SK-N-DZ (cell line): ENCODE measurements at regions not wholly inside any gene's neighbourhood (a gene's known extent, or its start where the extent isn't known, plus 50 kb on each side); places are given as distances from the start of the nearest gene placed in this dataset.
"Not testable (repeated sequence)": the region's sequence is repeated elsewhere in the genome, so short reads cannot be mapped to it uniquely, and the experiment has no call there.

Source experiments
- DNase-seq: peaks from one replicate; pipeline ENCODE4 v3.0.0-alpha.2; 2015; ENCODE audit warnings: low spot score
- small RNA-seq, 2 experiments: library from RNA; depleted of rRNA; stranded (forward); fragments of <200 nt; gene quantifications; one replicate each; pipeline ENCODE3, GENCODE V24; 2014

DNA sequence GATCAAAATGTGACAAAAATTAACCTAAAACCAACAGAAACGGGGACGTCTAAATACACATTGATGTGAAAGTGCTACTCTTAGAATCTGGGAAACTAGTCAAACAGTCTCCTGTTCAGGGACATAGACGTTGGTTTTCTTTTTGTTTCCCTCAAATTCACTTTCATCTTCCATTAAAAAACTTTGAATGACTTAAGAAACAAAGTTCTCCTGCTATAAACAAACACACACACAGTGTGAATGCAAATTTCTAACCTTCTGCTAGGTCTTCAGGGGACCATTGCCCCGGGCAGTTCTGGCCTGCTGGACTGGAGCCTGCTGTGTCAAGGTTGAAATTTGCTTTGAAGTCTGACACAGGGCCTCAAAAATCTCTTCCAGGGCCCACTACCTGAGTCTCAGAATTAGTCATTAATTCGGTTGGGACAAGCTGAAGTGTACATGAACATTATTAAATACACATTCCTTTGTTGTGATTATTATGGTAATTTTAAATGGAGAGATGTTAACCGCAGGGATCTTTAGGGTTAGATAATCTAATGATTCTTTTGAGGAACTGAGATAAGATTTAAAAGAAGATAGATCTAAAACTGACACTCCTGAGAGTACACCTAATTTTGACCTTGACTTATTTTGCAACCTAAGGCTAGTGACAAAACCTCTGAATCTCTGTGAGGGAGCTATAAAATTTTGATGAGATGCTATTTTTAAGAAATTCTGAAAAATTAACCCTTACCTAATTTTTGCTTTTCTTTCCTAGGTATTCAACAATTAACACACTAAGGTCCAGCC, 1260.4 kb downstream of the ROBO1 start:
- no peak for DNase-seq

DNA sequence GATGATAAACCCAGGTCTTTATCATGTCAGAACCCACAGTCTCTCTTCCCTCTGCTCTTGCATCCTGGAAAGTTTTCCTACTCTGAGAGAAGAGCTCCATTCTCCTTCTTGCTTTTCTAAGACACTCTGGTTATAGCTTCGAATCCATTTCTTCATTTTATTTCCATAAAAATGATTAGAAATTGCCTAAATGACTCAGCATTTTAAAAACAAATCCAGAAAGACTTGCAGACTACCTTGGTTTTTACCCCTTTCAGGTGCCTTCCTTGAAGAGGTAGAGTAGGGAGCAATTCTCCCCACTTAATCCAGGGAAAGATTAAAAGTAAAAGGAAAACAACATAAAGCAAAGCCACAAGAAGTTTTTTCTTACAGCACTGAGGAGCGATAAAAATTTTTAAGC, 1256.0 kb downstream of the ROBO1 start:
- no peak for DNase-seq

DNA sequence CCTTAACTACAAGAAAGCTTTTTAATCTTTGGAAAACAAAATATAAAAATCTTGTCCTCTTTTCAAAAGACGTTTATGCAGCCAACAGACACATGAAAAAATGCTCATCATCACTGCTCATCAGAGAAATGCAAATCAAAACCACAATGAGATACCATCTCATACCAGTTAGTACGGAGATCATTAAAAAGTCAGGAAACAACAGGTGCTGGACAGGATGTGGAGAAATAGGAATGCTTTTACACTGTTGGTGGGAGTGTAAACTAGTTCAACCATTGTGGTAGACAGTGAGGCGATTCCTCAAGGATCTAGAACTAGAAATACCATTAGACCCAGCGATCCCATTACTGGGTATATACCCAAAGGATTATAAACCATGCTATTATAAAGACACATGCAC, 1255.0 kb downstream of the ROBO1 start:
- DNase-seq = not testable (repeated sequence)

DNA sequence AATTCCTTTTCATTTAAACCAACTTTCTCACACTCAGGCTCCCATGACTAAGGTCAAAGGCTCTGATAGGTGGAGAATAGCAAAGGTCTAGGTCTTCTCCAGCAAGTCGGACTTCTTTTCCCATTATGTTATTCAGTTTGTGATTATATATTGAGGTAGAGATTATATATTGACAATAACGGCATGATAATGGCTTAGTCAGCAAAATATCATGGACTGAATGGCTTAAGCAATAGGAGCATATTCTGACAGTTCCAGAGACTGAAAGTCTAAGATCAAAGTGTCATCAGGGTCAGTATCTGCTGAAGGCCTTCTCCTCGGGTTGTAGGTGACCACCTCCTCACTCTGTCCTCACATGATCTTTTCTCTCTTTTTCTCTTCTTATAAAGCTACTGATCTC, 1251.4 kb downstream of the ROBO1 start:
- no peak for DNase-seq

DNA sequence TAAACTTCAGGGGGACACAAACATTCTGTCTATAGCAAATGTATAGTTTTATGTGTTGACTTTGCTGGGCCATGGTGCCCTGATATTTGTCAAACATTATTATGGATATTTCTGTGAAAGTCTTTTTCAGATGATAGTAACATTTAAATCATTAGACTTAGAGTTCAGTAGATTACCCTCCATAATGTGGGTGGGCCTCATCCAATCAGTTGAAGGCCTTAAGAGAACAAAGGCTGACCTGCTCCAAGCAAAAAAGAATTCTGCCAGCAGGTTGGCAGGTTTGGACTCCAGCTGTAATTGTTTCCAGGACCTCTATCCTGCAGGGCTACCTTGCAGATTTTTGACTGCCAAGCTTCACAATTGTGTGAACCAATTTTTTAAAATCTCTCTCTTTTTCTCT, 1250.9 kb downstream of the ROBO1 start:
- no peak for DNase-seq

DNA sequence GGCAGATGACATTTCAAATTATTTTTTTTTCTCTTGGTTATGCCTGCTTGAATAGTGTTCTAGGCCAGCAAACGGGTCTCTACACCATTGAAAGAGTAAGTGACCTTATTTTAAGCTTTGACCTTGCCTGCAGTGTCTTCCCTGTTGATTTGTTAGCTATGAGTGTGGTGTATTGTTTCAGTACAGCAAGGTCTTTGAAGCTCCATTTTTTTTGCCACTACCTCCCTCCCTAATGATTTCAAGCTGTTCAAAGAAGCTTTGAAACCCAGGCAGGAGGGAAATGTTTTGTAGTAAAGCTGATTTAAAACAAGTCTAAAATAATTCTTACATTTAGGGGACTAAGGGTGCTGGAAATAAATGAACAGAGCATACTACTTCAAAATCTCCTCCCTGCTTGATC, 1249.8 kb downstream of the ROBO1 start:
- DNase-seq = no peak

DNA sequence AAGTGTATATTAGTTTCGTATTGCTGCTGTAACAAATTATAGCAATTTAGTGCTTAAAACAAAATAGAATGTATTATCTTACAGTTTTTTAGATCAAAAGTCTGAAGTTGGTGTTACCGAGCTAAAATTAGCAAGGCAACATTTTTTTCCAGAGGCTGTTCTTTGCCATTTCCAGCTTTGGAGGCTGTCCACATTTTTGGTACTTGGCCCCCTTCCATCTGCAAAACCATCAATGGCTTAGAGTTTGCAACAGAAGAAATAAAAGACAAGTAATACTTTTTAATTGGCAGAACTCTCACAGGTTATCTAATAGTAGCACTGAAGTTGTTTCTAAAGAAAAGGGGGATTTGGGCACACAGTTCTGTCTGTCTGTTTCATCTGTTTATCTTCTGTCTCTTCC, 1248.5 kb downstream of the ROBO1 start:
- no peak for DNase-seq

DNA sequence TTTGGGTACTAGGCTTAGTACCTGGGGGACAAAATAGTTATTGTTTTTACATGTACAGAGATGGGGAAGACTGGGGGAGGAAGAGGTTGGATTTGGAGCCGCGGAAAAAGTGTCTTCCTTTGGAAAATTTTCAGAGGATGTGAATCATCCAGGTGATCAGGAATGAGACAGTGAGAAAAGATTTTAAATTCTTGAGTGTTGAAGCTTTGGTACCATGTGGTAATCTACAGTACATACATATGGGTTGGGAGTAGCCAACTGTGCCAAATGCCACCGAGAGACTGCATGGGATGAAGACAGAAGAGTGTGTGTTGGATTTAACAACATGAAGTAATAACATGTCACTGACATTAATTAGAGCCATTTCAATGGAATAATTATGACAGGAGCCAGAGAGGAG, 1238.2 kb downstream of the ROBO1 start:
- no peak for DNase-seq

DNA sequence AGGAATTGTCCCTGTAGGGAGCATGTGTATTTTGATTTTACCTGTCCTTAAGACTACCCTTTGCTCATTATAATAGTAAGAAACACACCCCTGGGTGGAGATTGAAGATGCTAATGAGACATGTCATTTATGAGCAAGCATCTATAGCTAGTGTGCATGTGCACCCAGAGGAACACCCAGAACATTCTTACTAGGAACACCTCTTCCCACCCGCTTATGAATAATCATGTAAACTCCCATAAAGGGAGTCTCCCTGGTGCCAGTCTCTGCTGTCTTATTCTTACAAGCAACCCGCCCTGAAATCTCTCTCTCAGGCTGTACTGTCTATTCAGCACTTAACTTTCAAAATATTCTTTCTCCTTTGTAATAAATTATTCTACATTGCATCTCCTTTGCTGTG, 1227.3 kb downstream of the ROBO1 start:
- no peak for DNase-seq

DNA sequence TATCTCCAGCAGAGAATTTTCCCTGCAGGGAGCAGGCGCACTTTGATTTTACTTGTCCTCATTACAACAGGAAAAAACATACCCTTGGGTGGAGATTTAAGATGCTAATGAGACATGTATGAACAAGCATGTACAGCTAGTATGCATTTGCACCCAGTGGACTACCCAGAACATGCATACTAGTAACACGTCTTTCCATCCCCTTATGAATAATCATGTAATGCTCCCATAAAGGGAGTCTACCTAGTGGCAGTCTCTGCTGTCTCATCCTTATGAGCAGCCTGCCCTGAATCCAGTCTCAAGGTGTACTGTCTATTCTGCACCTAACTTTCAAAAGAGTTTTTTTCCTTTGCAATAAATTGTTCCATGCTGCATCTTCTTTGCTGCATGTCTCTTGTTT, 1222.0 kb downstream of the ROBO1 start:
- DNase-seq = no peak

Small RNA genes in the stretch of these regions (small RNA-seq; reads per million reads assigned to genes)
- gene RN7SKP61 (0.08 to 7.4 reads per million in 2 experiments), gene RN7SL647P (0 reads per million in 2 experiments), gene RNU6-217P (0 reads per million in 2 experiments)
